GM19324 (cell line): ENCODE measurements at regions not wholly inside any gene's neighbourhood (a gene's known extent, or its start where the extent isn't known, plus 50 kb on each side); places are given as distances from the start of the nearest gene placed in this dataset.

Experiments
- ATAC-seq: cut with Tn5 transposase; IDR thresholded peaks from one replicate; pipeline ENCODE4 v1.9.1; 2021; ENCODE audit warnings: mild to moderate bottlenecking, moderate library complexity; ENCODE audit not compliant: unreplicated experiment, low FRiP score

DNA sequence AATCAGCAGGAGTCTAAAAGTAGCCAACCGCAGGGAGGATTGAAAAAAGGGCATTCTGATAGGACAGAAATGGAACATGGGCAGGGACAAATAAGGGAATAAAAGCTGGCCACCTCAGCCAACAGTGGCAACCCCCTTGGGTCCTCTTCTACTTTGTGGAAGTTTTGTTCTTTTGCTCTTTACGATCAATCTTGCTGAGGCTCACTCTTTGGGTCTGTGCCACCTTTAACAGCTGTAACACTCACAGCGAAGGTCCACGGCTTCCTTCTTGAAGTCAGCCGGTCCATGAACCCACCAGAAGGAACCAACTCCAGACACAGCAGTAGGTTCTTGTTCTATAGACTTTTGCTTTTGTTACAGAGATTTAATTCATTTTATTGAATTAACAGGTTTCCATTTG is 285.4 kb upstream of the CDH20 start:
- no peak for ATAC-seq

DNA sequence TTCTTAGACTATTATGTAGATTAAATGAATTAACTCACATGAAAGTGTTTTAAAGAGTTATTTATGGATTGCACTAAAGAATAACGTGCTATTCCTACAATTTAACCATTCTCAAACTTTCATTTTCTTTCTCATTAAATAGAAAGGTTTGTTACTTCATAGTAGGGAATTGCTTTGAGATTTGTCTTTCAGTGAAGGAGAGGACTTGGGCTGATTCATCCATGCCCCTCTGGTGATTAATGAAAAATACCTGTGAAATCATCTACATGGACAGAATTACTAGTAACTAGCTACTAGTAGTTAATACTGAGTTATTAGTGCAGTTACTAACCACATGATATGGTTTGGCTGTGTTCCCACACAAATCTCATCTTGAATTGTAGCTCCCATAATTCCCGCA is 275.8 kb upstream of the CDH20 start:
- ATAC-seq, result no peak

- no peak for ATAC-seq
Measured at GRCh38 chr18:61062258-61062657, 271.0 kb upstream of the CDH20 start.

GRCh38 chr18:61064911-61065310 is 268.3 kb upstream of the CDH20 start:
- no peak for ATAC-seq

DNA sequence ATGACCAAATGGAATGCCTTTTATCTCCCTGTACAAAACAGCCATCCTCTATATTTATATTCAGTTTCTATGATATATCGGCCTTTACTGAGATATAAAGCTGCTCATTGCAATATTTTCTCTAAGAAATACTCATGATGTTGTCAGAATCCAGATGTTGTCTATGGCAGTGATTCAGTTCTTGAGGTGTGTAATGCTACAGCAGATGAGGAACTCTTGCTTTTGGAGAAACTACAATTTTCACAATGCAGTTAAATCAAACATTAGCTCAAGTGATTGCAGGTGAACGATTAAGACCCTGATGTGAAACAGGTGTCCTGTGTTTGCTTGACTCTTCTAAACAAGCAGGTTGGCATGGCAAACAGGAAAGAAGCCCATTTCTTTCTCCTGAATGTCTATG is 256.2 kb upstream of the CDH20 start:
- ATAC-seq, result no peak

- no peak for ATAC-seq
Measured at GRCh38 chr18:61079714-61080113, 253.5 kb upstream of the CDH20 start.

GRCh38 chr18:61080954-61081528 is 252.2 kb upstream of the CDH20 start:
- ATAC-seq, result no peak

DNA sequence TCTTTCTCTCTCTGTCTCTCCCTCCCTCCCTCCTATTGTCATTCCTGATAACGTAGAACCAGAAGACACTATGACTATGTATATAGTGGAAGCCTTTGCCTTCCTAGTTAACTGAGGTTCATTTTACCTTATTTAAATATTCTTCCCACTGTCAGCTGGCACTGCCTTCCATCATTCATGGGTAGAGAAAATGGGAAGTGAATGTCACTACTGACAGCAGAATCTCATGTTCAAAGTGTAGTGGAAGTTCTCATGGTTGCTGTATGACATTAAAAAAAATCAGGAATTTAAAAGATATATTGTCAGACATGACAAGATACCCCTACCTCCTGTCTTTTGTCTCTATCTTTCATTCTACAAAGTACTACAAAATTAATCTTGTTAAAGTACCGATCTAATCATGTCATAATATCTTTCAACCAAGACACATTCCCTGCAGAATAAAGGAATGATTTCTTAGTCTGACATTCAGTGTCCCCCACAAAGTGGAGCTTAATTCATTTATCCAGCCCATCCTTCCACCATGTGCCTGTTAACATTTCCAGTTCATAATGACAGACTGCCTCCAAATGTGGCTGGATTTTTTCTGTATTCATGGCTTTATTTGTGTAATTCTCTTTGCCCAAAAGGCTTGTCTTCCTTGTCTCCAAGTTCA is 250.1 kb upstream of the CDH20 start:
- no peak for ATAC-seq

DNA sequence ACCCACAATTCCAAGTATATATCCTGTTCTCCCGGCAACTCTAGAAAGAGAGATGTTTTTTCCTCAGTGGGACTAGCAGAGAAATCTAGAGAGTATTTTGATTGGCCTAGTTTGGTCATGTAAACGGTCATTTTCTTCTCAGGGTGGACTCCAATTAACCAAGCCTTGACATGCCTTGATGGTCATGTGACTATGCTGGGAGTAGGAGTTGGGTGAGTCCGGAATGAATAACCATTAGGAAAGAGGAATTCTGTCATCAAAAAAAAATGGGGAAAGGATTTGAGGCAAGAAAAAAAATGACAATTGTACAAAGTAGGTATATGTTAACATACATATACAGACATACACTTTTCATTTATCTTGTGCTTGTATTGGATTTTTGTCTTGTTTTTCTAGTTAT is 248.2 kb upstream of the CDH20 start:
- ATAC-seq, result no peak

GRCh38 chr18:61085761-61086160 is 247.5 kb upstream of the CDH20 start:
- ATAC-seq, result no peak

GRCh38 chr18:61086657-61087056 is 246.6 kb upstream of the CDH20 start:
- no peak for ATAC-seq

DNA sequence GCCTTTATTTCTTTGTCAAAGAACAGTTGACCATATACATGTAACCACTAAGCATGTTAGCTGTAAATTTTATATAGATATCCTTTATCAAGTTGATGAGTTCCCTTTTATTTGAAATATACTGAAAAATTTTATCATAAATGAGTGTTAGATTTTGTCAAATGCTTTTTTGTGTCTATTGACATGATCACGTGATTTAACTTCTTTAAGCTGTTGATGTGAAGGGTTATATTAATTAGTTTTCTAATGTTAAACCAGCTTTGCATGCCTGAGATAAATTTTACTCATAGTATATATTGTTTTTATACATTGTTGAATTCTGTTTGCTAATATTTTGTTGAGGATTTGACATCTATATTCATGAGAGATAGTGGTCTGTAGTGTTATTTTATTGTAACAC is 241.9 kb upstream of the CDH20 start:
- ATAC-seq, result no peak

DNA sequence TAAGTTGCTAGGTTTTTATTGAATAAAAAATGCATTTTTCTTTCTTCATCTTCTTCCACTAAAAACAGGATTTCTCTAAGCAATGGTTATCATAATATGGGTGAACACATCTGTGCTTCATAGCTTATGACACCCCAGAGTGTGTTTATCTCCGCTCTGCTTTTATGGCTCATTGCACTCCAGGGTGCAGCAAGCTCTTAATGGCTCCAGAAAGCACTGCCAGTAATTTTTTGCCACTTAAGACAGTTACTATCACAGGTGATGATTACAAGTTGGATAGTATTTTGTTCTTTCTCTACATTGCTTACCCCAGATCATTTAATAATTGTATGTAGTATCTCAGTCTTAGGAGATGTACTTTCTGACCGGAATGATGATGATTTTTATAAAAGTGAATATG is 239.3 kb upstream of the CDH20 start:
- no peak for ATAC-seq

DNA sequence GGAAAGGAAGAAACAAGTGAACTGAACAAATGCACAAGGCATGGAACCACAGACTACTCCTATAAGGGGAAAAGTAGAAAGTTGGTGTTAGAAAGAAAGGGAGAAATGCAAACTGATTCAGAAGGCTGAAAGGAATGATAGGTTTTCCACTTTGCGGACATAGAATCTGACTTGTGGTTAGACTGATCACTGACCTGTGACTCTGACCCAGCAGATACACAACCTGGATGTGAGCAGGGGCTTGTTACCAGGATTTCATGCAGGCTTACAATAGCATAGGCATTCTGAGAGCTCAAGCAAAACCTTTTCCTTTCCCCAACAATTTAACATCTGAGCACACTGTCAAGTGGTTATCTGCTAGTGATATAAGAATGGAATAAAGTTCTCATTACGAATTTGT is 237.0 kb upstream of the CDH20 start:
- no peak for ATAC-seq

DNA sequence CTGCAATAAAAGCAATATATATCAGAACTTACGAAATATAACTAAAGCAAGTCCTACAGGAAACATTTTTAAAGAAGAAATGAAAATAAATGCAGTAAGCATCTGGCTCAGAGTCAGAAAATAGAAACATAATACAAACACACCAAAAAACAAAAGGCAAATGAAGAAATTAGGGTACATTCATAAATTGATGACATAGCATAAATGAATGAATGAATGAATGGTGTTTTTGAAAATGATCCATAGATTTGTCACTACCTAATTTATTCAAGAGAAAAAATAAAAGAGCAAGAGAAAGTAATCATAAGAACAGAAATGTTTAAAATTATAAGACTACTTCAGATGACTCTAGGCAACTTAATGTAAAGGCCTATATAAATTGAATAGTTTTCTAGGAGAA is 226.1 kb upstream of the CDH20 start:
- no peak for ATAC-seq

- ATAC-seq, result no peak
Measured at GRCh38 chr18:61108706-61109105, 224.5 kb upstream of the CDH20 start.

GRCh38 chr18:61123309-61123708 is 209.9 kb upstream of the CDH20 start:
- ATAC-seq, result no peak

- ATAC-seq, result no peak
Measured at GRCh38 chr18:61127714-61128467, 205.3 kb upstream of the CDH20 start.

DNA sequence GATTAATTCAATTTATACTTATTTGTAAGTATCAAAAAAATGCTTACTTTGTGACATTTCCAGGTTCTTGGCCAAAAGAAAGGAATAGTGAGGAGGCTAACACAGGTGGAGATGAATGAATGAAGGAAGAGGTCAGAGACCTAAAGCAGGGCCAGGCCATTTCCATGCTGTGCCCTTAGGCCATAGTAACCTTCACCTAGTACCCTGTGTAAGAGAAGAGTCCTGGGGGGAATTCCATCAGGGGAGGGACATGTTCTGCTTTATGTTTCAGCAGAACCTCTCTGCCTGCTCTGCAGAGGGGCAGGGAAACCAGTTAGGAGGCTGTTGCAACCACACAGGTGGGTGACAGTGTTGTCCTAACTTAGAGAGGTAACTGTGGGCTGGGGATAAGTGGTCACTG is 204.2 kb upstream of the CDH20 start:
- no peak for ATAC-seq

DNA sequence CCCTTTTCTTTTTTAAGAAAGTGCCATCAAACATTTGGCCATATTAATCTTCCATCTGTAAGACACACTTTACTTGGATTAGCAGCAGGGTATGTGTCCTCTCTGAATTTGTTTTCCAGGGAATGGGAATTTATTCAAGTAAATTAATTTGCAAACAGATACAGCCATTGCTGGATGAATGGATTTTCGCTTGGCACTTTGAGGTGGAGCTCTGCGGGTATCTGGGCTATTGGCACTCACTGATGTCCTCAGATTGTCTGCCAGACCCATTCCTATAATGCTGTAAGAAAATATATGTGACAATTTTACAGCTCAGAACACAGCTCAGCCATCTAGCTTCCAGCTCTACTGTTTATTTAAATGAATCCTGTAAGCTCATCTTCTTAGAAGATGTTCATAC is 201.2 kb upstream of the CDH20 start:
- no peak for ATAC-seq

DNA sequence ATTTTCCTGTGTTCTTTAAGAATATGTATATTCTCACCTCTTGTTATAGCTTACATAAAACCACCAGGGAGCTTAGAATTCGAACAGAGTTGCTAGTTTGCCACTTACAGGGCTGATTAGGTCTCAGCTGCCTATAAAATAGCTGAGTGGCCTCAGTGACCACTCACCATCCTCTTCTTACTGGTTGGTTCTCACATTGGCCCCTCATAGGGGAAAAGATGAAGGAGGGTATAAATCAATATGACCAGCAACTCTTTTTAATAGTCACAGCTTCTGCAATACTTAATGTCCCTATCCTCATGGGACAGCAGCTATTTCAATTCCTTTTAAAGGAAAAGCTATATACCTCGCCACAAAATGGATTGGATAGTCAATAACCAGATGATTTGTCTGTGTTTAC is 199.4 kb upstream of the CDH20 start:
- no peak for ATAC-seq

DNA sequence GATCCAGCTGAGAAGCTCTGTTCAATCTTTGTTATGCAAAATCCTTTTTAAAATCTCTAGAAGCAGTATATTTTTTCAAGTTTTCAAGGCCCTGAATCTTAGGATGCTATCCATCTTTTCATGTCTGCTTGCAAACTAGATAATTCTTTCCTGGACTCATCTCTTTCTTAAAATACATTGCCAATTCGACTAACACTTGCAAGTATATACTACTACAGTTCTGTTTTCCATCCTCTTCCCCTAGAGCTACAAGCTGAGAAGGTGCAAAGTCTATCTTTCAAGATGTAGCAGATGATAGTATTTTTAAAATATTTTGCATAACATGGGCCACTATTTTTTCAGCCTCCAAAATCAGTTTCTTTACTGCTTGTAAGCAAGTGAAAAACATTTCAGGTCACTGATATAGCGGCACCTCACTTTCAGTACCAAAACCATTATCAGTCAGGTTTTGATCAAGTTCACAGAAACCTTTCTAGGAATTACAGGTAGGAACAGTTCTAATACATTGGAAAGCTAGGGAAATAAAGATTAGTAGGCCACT is 196.4 kb upstream of the CDH20 start:
- peak; percentile 70 for ATAC-seq
